Epithelial cell of proximal tubule (primary cell): ENCODE measurements at regions not wholly inside any gene's neighbourhood (a gene's known extent, or its start where the extent isn't known, plus 50 kb on each side); places are given as distances from the start of the nearest gene placed in this dataset.

Source experiments
- DNase-seq: peaks from one replicate; pipeline ENCODE4 v3.0.0-alpha.2; 2011; ENCODE audit warnings: low read depth
- H3K4me3 ChIP-seq: 2 replicates; pipeline ENCODE4 v1.5.1; 2011; ENCODE audit warnings: low read depth, mild to moderate bottlenecking, low read length
- CTCF ChIP-seq: conservative IDR thresholded peaks from 2 replicates; pipeline ENCODE4 v1.5.1; 2012; ENCODE audit warnings: low read depth, mild to moderate bottlenecking, low read length

DNA sequence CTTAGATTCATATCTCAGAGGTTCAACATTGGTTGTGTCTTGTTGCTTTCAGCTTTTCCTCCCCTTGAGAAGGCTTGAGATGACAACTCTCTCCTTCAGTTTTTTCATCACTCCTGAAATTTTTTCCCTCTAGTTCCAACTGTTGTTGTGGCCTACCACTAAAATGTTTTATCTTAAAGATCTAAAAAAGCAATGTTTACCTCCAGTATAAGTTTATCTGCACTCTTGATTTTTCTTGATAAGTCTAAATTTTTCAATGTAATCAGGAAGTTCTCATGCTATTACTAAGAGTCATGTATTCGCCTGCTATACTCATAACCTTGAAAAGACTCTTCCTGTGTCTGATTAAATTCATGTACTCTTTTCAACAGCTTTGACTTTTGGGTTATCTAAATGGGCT, 366.3 kb upstream of the TFPI start:
- no peak for TF ChIP-seq CTCF
- DNase-seq = no peak
- H3K4me3 ChIP-seq = no peak overlapping the region

DNA sequence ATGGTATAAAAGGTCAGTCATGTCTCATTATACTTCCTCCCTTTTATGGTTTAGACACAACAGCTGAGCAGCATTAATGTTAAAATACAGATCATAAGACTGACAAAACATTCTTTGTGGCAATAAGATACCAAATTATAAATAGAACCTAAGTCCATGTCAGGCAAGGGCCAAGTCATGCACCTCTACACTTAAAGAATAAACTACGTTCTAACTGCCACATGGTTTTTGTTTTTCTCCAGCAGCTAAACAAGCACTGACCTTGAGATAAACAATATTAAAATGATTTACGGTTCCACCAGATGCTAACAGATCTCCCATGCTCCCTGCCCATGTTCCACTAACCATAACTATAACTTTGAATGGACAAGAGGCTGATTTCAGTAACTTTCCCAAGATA, 368.6 kb upstream of the TFPI start:
- TF ChIP-seq CTCF = no peak
- DNase-seq = no peak
- H3K4me3 ChIP-seq = no peak overlapping the region

DNA sequence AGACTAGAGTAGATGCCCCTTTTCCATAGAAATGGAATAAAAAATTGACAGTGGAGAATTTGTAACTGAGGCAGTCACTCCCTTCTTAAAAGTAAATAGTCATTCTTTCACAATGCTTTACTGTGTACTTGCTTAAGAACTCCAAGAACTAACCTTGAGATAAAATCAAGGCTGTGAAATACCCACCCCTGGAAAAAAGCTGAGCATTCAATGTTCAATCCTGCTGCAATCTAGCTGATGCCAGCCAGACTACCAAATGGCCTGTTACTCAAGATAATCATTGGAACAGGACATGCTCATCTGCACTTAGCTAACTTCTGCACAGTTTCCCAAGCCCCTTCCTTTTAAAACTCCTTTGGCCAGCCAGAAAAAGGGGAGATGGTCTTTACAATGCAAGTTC, 367.4 kb upstream of the GULP1 start:
- DNase-seq = no peak
- H3K4me3 ChIP-seq = no peak overlapping the region
- no peak for TF ChIP-seq CTCF

DNA sequence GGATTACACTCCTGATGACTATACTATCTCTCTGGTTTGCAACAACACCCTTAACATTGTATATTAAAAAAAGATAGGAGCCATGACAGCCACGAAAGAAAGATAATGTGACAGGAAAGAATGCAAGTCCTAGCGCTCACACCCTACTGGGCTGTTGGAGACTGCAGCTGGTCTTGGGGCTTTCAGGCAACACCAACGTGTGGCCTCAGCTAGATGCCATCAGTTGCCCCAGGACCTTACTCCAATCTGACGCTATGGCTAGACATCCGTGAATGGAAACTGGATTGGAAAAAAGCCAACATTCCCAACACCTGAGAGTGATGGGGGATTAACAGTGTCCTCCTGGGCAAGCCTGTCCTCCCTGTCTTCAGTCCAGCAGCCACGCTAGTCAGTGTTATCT, 357.4 kb upstream of the GULP1 start:
- no peak overlapping the region for H3K4me3 ChIP-seq
- DNase-seq = no peak
- TF ChIP-seq CTCF = no peak

DNA sequence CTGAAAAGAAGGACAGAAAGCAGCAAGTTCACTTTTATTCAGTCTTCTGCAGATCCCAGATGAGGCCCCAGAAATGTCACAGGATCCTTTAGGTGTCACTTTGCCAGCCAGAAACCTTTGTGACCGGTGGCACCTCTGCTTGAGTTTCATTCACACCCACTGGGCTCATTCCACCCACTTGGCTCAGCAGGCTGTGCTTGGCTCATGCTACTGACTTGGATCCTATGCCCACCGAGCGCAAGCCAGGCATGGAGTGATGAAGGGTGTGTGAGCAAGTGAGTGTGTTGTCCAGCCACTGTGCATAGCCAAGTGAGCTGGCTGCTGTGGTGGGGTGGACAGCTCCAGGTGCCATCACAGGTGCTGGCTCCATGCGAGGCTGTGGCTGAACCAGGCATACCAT, 357.0 kb upstream of the GULP1 start:
- TF ChIP-seq CTCF = no peak
- no peak overlapping the region for H3K4me3 ChIP-seq
- no peak for DNase-seq

DNA sequence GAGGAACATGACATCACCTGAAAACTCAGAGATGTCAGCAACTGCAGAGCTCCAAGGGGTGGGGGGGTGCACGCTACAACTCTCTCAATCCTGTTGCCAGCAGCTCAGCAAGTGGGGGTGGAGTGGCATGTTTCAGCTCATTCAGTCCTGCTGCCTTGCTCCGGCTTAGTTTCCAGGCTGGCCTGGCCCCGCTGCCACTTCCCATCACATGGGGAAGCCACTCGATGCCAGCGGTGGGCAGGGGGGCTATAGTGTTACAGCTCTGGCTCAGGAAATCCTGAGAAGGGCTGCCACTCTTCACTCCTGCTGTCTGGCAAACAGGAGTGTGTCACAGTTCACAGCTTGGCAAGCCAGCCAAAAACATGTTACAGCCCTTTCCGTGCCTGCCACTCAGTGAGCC, 356.5 kb upstream of the GULP1 start:
- TF ChIP-seq CTCF = no peak
- DNase-seq = no peak
- no peak overlapping the region for H3K4me3 ChIP-seq

GRCh38 chr2:187936228-187936627, 355.4 kb upstream of the GULP1 start:
- DNase-seq = no peak
- no peak overlapping the region for H3K4me3 ChIP-seq
- no peak for TF ChIP-seq CTCF
